ENCODE measurements at regions not wholly inside any gene's neighbourhood (a gene's known extent, or its start where the extent isn't known, plus 50 kb on each side); places are given as distances from the start of the nearest gene placed in this dataset.

- TF ChIP-seq POLR2A (IDR thresholded peaks at IDR 0.05) (no peak), CTCF (IDR thresholded peaks at IDR 0.05) (no peak)
Observed at GRCh38 chr4:23266401-23266800, 573.7 kb downstream of the GBA3 start.
